Coronary artery (tissue), 2 donors: ENCODE measurements at regions not wholly inside any gene's neighbourhood (a gene's known extent, or its start where the extent isn't known, plus 50 kb on each side); places are given as distances from the start of the nearest gene placed in this dataset.
"Not testable (repeated sequence)": the region's sequence is repeated elsewhere in the genome, so short reads cannot be mapped to it uniquely, and the experiment has no call there.

Source experiments
- DNase-seq: peaks from one replicate; pipeline ENCODE4 v3.0.0-alpha.2; 2017; ENCODE audit warnings: low spot score
- H3K27ac ChIP-seq, 2 donors: fragments of 200-600 bp; sonication (generic); one replicate each; pipeline ENCODE4 v1.5.1; 2016 to 2019
- H3K4me3 ChIP-seq: fragments of 200-600 bp; sonication (generic); 2 replicates; pipeline ENCODE4 v1.5.1; 2016; ENCODE audit warnings: mild to moderate bottlenecking, moderate library complexity
- TF ChIP-seq, protein P1 (sequence below): fragments of 200-600 bp; sonication (generic); IDR thresholded peaks from one replicate; pipeline ENCODE4 v1.5.1; 2019; ENCODE audit warnings: antibody characterized with exemption

DNA sequence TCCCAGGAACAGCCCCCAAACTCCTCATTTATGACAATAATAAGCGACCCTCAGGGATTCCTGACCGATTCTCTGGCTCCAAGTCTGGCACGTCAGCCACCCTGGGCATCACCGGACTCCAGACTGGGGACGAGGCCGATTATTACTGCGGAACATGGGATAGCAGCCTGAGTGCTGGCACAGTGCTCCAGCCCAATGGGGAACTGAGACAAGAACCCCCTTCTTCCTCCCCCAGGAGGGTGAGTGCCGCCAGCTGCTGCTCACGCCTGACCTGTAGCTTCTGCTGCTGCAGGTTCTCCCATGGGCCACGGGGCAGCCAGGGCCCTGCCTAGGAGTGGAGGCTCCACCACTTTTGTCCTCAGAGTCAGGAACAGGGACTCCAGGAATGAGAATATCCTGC, 78.2 kb downstream of the VPREB1 start:
- H3K27ac ChIP-seq: no peak overlapping the region
- no peak overlapping the region for H3K4me3 ChIP-seq
- TF ChIP-seq, protein P1, sequence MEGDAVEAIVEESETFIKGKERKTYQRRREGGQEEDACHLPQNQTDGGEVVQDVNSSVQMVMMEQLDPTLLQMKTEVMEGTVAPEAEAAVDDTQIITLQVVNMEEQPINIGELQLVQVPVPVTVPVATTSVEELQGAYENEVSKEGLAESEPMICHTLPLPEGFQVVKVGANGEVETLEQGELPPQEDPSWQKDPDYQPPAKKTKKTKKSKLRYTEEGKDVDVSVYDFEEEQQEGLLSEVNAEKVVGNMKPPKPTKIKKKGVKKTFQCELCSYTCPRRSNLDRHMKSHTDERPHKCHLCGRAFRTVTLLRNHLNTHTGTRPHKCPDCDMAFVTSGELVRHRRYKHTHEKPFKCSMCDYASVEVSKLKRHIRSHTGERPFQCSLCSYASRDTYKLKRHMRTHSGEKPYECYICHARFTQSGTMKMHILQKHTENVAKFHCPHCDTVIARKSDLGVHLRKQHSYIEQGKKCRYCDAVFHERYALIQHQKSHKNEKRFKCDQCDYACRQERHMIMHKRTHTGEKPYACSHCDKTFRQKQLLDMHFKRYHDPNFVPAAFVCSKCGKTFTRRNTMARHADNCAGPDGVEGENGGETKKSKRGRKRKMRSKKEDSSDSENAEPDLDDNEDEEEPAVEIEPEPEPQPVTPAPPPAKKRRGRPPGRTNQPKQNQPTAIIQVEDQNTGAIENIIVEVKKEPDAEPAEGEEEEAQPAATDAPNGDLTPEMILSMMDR: no peak
- no peak for DNase-seq

DNA sequence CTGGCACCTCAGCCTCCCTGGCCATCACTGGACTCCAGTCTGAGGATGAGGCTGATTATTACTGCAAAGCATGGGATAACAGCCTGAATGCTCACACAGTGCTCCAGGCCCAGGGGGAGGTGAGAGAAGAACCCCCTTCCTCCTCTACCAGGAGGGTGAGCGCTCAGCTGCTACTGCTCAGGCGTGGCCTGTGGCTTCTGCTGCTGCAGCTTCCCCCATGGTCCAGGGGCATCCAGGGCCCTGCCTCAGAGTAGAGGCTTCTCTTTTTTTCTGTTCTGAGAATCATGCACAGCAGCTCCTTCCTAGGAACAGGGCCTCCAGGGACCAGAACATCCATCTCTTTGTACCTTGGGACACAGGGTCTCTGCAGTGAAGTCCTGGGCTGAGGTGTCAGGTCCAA, 83.1 kb downstream of the VPREB1 start:
- TF ChIP-seq, protein P1: no peak
- Histone ChIP-seq H3K27ac (no peak overlapping the region), H3K4me3 (no peak overlapping the region)
- no peak for DNase-seq

DNA sequence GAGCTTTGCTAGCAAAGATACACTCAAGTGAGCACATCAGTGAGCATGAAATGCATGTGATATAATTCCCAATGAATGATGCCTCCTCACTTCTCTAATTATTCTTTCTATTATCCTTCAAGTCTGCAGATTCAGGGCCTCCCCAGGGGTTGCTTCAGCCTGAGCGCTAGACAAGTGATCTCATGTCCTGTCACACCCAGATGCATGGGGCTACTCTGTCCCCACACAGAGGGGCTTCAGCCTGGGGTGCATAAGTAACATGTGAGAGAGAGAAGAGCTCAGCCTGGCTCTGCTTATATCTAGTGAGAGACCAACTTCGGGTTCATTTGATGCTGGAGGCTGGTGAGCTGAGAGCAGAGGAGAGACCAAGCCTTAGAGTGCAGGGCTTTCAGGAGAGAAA, 85.2 kb downstream of the VPREB1 start:
- H3K27ac ChIP-seq: no peak overlapping the region

DNA sequence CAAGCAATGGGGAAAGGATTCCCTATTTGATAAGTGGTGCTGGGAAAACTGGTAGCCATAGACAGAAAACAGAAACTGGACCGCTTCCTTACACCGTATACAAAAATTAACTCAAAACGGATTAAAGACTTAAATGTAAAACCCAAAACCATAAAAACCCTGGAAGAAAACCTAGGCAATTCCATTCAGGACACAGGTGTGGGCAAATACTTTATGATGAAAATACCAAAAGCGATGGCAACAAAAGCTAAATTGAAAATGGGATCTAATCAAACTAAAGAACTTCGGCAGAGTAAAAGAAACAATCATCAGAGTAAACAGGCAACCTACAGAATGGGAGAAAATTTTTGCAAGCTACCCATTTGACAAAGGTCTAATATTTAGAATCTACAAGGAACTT, 91.1 kb downstream of the VPREB1 start:
- DNase-seq, H3K27ac ChIP-seq, H3K4me3 ChIP-seq: not testable (repeated sequence)

More for the DNA sequence above, 85.2 kb downstream of the VPREB1 start:
- H3K4me3 ChIP-seq: no peak overlapping the region
- TF ChIP-seq, protein P1: no peak
- no peak for DNase-seq

DNA sequence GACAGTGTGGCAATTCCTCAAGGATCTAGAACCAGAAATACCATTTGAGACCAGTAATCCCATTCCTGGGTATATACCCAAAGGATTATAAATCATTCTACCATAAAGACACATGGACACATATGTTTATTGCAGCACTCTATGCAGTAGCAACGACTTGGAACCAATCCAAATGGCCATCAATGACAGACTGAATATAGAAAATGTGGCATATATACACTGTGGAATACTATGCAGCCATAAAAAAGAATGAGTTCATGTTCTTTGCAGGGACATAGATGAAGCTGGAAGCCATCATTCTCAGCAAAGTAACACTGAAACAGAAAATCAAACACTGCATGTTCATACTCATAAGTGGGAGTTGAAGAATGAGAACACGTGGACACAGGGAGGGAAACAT, 91.7 kb downstream of the VPREB1 start:
- DNase-seq, H3K27ac ChIP-seq, H3K4me3 ChIP-seq: not testable (repeated sequence)

DNA sequence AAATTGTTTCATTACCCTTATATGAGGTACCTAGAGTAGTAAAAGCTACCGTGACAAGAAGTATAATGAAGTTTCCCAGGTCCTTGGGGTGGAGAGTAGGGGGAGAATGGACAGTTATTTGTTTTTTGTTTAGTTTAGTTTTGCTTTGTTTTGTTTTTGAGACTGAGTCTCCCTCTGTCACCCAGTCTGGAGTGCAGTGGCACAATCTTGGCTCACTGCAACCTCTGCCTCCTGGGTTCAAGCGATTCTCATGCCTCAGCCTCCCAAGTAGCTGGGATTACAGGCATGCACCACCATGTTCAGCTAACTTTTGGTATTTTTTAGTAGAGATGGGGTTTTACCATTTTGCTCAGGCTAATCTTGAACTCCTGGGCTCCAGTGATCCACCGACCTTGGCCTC, 94.2 kb downstream of the VPREB1 start:
- not testable (repeated sequence) for DNase-seq, H3K4me3 ChIP-seq, H3K27ac ChIP-seq

DNA sequence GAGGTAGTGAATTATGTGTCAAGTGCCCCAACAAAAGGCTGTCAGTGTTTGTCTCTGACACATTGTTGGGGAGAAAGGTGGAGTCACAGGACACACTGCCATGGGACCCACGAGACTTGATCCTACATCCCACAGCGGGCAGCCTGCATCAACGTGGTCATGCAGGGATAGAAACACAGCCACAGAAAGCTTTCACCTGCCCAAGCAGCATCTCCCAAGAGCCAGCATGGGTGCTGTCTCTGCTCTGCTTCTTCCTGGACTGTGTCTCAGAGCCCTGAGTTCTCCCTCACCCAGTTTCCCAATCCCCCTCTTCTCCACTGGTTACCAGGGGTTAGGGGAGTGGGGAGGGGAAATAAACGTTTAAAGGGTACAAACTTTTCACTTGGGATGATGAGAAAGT, 97.2 kb downstream of the VPREB1 start:
- DNase-seq: no peak
- H3K27ac ChIP-seq: no peak overlapping the region
- TF ChIP-seq, protein P1: no peak

DNA sequence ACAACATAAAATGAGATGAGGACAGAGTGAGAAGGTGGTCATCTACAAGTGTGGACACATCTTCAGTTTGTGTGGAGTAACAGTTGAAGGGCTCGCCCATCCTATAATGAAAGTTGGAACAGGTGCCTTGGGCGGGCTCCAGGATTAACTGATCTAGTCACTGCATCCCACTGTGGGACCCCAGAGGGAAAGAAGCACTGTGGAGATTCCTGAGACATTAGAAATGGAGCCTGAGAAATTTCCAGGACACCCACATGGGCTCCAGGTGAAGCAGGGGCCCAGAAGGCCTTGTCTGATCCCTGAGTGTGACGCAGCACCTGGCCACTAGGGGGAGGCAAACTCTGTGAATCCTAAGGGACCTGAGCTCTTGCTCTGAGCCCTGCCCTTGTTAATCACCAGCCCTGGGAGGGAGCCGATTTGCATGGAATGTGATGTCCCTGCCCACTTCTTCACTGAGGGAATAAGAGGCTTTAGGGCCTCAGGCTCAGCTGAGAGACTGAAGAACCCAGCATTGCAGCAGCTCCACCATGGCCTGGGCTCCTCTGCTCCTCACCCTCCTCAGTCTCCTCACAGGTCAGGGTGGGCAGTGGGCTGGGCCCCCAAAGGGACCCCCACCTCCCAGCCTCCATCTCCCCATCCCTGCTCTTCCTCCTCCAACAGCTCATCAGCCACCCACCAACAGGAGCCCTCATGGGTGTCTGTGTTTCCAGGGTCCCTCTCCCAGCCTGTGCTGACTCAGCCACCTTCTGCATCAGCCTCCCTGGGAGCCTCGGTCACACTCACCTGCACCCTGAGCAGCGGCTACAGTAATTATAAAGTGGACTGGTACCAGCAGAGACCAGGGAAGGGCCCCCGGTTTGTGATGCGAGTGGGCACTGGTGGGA, 98.4 kb downstream of the VPREB1 start:
- TF ChIP-seq, protein P1: peak; percentile 26
- Histone ChIP-seq H3K4me3 (no peak overlapping the region), H3K27ac (no peak overlapping the region)
- DNase-seq: no peak

More for the DNA sequence above, 97.2 kb downstream of the VPREB1 start:
- H3K4me3 ChIP-seq: no peak overlapping the region
